Glutamatergic neuron (in vitro differentiated cells): ENCODE measurements at regions not wholly inside any gene's neighbourhood (a gene's known extent, or its start where the extent isn't known, plus 50 kb on each side); places are given as distances from the start of the nearest gene placed in this dataset.

ENCODE experiments used
- DNase-seq: peaks from one replicate; pipeline ENCODE4 v3.0.0; 2022
- H3K27ac Mint-ChIP-seq: one replicate; pipeline ENCODE4 v1.8.0; 2020; ENCODE audit warnings: mild to moderate bottlenecking, mixed read lengths, inconsistent platforms; ENCODE audit not compliant: unreplicated experiment
- H3K27me3 Mint-ChIP-seq: one replicate; pipeline ENCODE4 v1.8.0; 2020; ENCODE audit warnings: mild to moderate bottlenecking, moderate library complexity, mixed read lengths, inconsistent platforms; ENCODE audit not compliant: unreplicated experiment
- H3K36me3 Mint-ChIP-seq: one replicate; pipeline ENCODE4 v1.8.0; 2020; ENCODE audit warnings: mild to moderate bottlenecking, mixed read lengths, inconsistent platforms; ENCODE audit not compliant: unreplicated experiment
- H3K4me1 Mint-ChIP-seq: one replicate; pipeline ENCODE4 v1.8.0; 2020; ENCODE audit warnings: mild to moderate bottlenecking, low read depth, mixed read lengths, inconsistent platforms; ENCODE audit not compliant: unreplicated experiment
- H3K4me3 Mint-ChIP-seq: one replicate; pipeline ENCODE4 v1.8.0; 2020; ENCODE audit warnings: mild to moderate bottlenecking, mixed read lengths, inconsistent platforms; ENCODE audit not compliant: unreplicated experiment
- H3K9me3 Mint-ChIP-seq: one replicate; pipeline ENCODE4 v1.8.0; 2020; ENCODE audit warnings: mild to moderate bottlenecking, moderate library complexity, mixed read lengths, inconsistent platforms; ENCODE audit not compliant: unreplicated experiment
- TF ChIP-seq, protein P1 (sequence below): fragments of 200-600 bp; sonication (generic); IDR thresholded peaks from one replicate; pipeline ENCODE4 v1.5.0; 2021; ENCODE audit not compliant: partially characterized antibody, unreplicated experiment

DNA sequence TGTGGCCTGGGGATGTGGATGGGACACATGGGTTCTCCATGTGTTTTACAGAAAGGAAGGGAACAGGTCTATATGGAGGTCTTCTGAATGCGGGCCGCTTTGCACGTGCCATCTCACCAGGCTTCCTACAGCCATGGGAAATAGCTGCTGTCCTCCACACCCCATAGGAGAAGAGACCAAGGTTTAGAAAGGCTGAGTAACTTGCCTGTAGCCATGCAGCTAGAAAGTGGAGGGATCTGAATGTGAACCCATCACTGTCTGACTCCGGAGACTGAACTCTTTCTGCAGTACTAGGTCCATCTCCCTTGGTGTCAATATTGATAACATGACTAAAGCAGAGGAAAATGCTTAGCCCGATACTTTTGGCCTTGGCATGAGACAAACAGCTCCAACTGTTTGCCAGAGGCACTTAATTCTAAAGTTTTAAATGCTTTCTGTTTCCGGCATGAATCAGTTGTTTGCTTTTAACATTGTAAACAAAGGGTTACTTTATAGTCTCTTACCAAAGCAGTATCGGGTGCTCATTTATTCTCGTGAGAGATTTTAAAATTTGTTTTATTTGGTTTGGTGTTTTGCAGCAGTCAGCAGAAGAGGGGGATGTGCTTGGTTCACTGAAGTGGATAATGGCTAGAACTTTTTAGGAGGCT, 64.8 kb upstream of the LOXL4 start:
- H3K4me3 Mint-ChIP-seq, result no peak overlapping the region
- DNase-seq, result no peak
- H3K4me1 Mint-ChIP-seq, result peaks cover 2% of the 10 kb centered on the region
- H3K27ac Mint-ChIP-seq, result no peak overlapping the region
- TF ChIP-seq, protein P1, sequence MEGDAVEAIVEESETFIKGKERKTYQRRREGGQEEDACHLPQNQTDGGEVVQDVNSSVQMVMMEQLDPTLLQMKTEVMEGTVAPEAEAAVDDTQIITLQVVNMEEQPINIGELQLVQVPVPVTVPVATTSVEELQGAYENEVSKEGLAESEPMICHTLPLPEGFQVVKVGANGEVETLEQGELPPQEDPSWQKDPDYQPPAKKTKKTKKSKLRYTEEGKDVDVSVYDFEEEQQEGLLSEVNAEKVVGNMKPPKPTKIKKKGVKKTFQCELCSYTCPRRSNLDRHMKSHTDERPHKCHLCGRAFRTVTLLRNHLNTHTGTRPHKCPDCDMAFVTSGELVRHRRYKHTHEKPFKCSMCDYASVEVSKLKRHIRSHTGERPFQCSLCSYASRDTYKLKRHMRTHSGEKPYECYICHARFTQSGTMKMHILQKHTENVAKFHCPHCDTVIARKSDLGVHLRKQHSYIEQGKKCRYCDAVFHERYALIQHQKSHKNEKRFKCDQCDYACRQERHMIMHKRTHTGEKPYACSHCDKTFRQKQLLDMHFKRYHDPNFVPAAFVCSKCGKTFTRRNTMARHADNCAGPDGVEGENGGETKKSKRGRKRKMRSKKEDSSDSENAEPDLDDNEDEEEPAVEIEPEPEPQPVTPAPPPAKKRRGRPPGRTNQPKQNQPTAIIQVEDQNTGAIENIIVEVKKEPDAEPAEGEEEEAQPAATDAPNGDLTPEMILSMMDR, result no peak
- no peaks in the 10 kb centered on the region for H3K27me3 Mint-ChIP-seq
- H3K36me3 Mint-ChIP-seq, result no peaks in the 10 kb centered on the region
- H3K9me3 Mint-ChIP-seq, result peaks cover 1% of the 10 kb centered on the region

DNA sequence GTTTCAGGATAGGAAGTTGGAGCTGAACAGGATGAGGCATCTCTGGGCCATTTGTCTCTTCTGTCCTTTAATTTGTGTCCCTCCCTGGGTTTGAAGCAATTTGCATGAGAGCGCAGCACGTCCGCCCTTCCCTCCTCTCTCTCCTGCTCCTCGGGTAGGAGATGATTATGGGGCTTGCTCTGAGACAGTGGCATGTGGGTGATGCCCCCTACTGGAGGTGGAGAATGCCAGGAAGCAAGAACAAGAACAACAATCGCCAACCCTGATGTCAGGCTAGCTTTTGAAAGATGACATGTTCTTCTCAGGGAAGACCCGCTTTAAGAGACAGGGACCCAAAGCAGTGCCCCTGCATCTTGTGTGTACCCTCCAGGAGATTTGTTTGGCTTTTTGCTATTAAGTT, 63.9 kb upstream of the LOXL4 start:
- Mint-ChIP-seq H3K27ac (no peak overlapping the region), H3K4me1 (peaks cover 8% of the 10 kb centered on the region), H3K27me3 (no peaks in the 10 kb centered on the region), H3K9me3 (peaks cover 1% of the 10 kb centered on the region), H3K4me3 (no peak overlapping the region), H3K36me3 (no peaks in the 10 kb centered on the region)
- TF ChIP-seq, protein P1, result peak; percentile 25
- DNase-seq, result no peak

DNA sequence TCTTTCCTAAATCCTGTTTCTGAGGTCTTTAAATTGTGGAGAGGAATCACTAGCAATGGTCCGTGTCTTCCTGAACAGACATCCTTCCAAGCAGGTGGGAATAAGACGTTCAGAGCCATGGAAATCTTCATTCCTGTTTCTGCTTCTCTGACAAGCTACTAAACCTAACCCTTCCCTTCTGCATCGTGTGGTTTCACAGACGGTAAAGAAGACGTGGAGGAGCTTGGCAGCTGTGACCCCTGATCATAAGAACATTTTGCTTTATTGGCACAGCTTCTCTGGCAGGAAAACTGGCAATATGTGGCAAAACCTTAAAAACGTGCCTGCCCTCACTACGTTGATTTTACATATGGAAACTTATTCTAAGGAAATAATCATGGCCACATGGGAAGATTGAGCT, 63.0 kb upstream of the LOXL4 start:
- TF ChIP-seq, protein P1, result no peak
- H3K36me3 Mint-ChIP-seq, result no peaks in the 10 kb centered on the region
- no peak for DNase-seq
- H3K27me3 Mint-ChIP-seq, result peaks cover 6% of the 10 kb centered on the region
- H3K27ac Mint-ChIP-seq, result no peak overlapping the region
- H3K4me1 Mint-ChIP-seq, result peaks cover 14% of the 10 kb centered on the region
- H3K9me3 Mint-ChIP-seq, result peaks cover 5% of the 10 kb centered on the region
- H3K4me3 Mint-ChIP-seq, result no peak overlapping the region

DNA sequence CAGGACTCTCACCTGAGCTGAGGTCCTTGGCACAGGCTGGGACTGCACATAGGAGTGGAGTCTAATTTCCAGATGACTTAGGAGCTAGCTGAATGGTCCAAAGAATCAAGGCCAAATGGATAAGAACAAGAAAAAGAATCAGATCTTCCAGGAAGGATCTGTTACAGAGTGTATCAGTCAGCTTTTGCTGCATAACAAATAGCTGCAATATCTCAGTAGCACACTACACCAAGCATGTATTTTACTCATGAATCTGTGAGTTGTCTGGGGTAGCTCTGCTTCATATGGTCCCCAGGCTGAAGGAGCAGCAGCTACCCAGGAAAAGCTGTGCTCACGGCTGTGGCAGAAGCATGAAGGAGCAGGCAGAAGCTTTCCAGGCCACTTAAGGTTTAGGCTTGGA, 60.6 kb upstream of the LOXL4 start:
- Mint-ChIP-seq H3K27me3 (peaks cover 9% of the 10 kb centered on the region), H3K4me1 (peaks cover 16% of the 10 kb centered on the region), H3K27ac (no peak overlapping the region), H3K36me3 (no peaks in the 10 kb centered on the region), H3K9me3 (peaks cover 10% of the 10 kb centered on the region), H3K4me3 (no peak overlapping the region)
- TF ChIP-seq, protein P1, result no peak
- no peak for DNase-seq

DNA sequence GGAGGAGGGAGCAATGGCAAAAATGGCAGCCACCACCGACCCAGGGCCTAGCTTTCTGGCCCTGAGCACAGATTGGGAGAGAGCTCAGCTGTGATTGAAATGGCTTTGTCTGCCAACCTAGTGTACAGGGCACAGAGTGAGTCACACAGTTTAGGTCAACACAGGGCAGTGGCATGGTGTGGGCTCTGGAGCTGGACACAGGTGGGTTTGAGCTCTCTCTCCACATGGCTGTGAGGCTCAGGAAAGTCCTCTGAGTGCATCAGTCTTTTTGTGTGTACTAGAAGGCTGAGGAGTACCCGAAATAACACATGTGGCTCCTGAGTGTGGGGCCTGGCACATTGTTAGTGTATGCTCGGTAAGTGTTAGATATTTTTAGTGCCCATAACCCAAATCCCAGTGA, 60.2 kb upstream of the LOXL4 start:
- H3K4me3 Mint-ChIP-seq, result no peak overlapping the region
- no peak overlapping the region for H3K27ac Mint-ChIP-seq
- TF ChIP-seq, protein P1, result no peak
- peaks cover 18% of the 10 kb centered on the region for H3K4me1 Mint-ChIP-seq
- H3K9me3 Mint-ChIP-seq, result peaks cover 10% of the 10 kb centered on the region
- H3K36me3 Mint-ChIP-seq, result no peaks in the 10 kb centered on the region
- H3K27me3 Mint-ChIP-seq, result peaks cover 9% of the 10 kb centered on the region
- DNase-seq, result no peak
